Spleen (tissue), 7 donors: ENCODE measurements at regions not wholly inside any gene's neighbourhood (a gene's known extent, or its start where the extent isn't known, plus 50 kb on each side); places are given as distances from the start of the nearest gene placed in this dataset.

Source experiments
- CTCF ChIP-seq, 11 experiments: fragments of 200-600 bp in 7 of 11; fragments of 450-650 bp in 4 of 11; sonication (generic) in 4 of 11; IDR thresholded peaks in 8 of 11; conservative IDR thresholded peaks in 3 of 11; 1 replicate in 7 of 11; 2 replicates in 4 of 11; pipeline versions ENCODE4 v1.4.0 to v1.8.0; 2016 to 2021; ENCODE audit warnings: antibody characterized with exemption in 11 of 11, inconsistent platforms in 4 of 11, mild to moderate bottlenecking in 1 of 11
- POLR2A ChIP-seq, 3 donors: fragments of 450-650 bp; IDR thresholded peaks; one replicate each; pipeline ENCODE4 v1.5.1; 2017; ENCODE audit warnings: antibody characterized with exemption in 3 of 3, mild to moderate bottlenecking in 1 of 3
- donor health status: DM: no; HTN: no; CAD: no; lungs with moderate emphysema.
- donor health status: DM: no; HTN: no; CAD: no.
- donor health status: DM: no; HTN: no; CAD: no.

- no peak for TF ChIP-seq CTCF (IDR thresholded peaks at IDR 0.05 in 8 of 11, conservative IDR thresholded peaks at IDR 0.05 in 3 of 11)
- TF ChIP-seq POLR2A (IDR thresholded peaks at IDR 0.05), result no peak
Measured at GRCh38 chr1:4602462-4603294, 51.7 kb upstream of the AJAP1 start.
